ENCODE measurements at regions not wholly inside any gene's neighbourhood (a gene's known extent, or its start where the extent isn't known, plus 50 kb on each side); places are given as distances from the start of the nearest gene placed in this dataset.
"Not testable (repeated sequence)": the region's sequence is repeated elsewhere in the genome, so short reads cannot be mapped to it uniquely, and the experiment has no call there.

GRCh38 chrX:128685387-128685786 is 633.2 kb upstream of the ACTRT1 start:
- H3K27ac Mint-ChIP-seq: no peak overlapping the region
- no peak for DNase-seq
- no peaks in the 10 kb centered on the region for H3K9me3 Mint-ChIP-seq
- H3K36me3 Mint-ChIP-seq: no peaks in the 10 kb centered on the region
- ATAC-seq (replicated peaks): no peak
- H3K27me3 Mint-ChIP-seq: no peaks in the 10 kb centered on the region
- H3K4me3 Mint-ChIP-seq: no peak overlapping the region
- no peaks in the 10 kb centered on the region for H3K4me1 Mint-ChIP-seq

DNA sequence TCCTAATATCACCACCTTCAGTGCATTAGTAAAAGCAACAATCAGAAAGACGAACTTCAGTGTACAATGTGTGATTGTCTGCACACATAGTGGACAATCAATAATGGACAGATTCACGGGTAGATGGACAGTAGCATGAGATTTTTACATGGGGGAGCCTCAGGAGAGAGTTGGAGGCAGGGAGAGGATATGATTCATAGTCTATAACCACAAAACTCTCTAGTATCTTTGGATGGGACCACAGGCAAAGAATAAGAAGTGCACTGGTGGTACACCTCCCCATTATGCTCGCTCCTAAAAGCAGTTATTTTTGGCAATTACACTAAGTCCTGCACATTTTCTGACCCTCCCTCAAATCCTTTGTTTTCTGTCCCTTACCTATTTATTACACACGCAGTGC is 624.4 kb upstream of the ACTRT1 start:
- no peaks in the 10 kb centered on the region for H3K9me3 Mint-ChIP-seq
- DNase-seq (no peak), ATAC-seq (replicated peaks) (no peak)
- no peak overlapping the region for H3K4me3 Mint-ChIP-seq
- no peaks in the 10 kb centered on the region for H3K36me3 Mint-ChIP-seq
- no peak overlapping the region for H3K27ac Mint-ChIP-seq
- no peaks in the 10 kb centered on the region for H3K4me1 Mint-ChIP-seq
- no peaks in the 10 kb centered on the region for H3K27me3 Mint-ChIP-seq

GRCh38 chrX:128674326-128675086 is 622.3 kb upstream of the ACTRT1 start:
- not testable (repeated sequence) for H3K9me3 Mint-ChIP-seq; H3K4me1 Mint-ChIP-seq; H3K36me3 Mint-ChIP-seq; DNase-seq; H3K27me3 Mint-ChIP-seq; ATAC-seq (replicated peaks); H3K27ac Mint-ChIP-seq; H3K4me3 Mint-ChIP-seq

DNA sequence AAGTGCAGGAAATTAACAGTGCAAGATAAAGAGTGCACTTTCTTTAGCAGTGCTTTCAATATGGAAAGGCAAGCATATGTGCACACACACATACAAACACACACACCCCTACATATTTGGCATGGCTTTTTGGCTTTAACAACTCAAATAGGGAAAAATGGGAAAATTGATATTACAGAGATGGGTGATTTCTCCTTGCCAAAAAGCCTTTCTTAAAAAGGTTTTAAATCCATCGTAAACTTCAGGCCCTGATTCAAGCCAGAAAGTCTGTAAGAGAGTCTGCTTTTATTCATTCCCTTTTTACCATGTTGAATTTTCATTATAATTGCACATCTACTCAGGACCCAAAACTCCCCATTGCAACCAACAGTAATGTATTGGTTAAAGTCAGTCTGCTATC is 612.0 kb upstream of the ACTRT1 start:
- ATAC-seq (replicated peaks) (no peak), DNase-seq (no peak)
- Mint-ChIP-seq H3K27me3 (no peaks in the 10 kb centered on the region), H3K9me3 (peaks cover 0 to 4% of the 10 kb centered on the region in 2 donors), H3K4me1 (no peaks in the 10 kb centered on the region), H3K27ac (no peak overlapping the region), H3K4me3 (no peak overlapping the region), H3K36me3 (no peaks in the 10 kb centered on the region)

DNA sequence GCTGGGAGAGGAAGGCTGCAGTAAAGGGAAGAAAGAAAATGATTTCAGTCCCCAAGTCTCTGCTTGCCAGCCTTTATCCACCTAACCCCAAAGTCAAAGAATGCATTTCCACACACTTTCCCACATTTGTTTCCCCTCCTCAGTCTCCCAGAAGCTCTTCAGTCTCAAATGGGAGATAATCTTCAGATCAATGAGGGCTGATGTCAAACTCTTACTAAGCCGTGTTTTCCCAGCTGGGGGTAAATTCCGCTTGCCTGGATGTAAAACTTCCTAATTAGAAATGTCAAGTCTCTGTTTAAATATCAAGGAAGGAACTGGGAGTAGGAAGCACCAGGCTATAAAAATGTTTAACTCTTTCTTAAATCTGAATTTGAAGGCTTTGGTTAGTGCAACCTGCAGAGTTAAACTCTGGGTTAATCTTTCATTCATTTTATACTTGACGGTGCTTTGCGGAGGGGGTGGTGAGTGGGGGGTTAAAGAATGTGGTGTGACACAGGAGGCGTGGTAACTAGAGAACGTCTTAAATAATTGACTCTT is 601.4 kb upstream of the ACTRT1 start:
- Mint-ChIP-seq H3K4me1 (no peaks in the 10 kb centered on the region), H3K36me3 (no peaks in the 10 kb centered on the region), H3K9me3 (peaks cover 2 to 12% of the 10 kb centered on the region in 2 donors), H3K4me3 (no peak overlapping the region), H3K27me3 (no peaks in the 10 kb centered on the region), H3K27ac (no peak overlapping the region)
- ATAC-seq (replicated peaks): no peak
- no peak for DNase-seq

- no peak for DNase-seq
- Mint-ChIP-seq H3K4me1 (no peaks in the 10 kb centered on the region), H3K27ac (no peak overlapping the region), H3K27me3 (no peaks in the 10 kb centered on the region), H3K4me3 (no peak overlapping the region), H3K9me3 (no peaks in the 10 kb centered on the region), H3K36me3 (no peaks in the 10 kb centered on the region)
- ATAC-seq (replicated peaks): no peak
These were observed 598.1 kb upstream of the ACTRT1 start for GRCh38 chrX:128650326-128650725.

GRCh38 chrX:128634754-128635153 is 582.6 kb upstream of the ACTRT1 start:
- H3K27me3 Mint-ChIP-seq: no peaks in the 10 kb centered on the region
- ATAC-seq (replicated peaks) (no peak), DNase-seq (no peak)
- H3K36me3 Mint-ChIP-seq: no peaks in the 10 kb centered on the region
- H3K9me3 Mint-ChIP-seq: no peaks in the 10 kb centered on the region
- H3K4me1 Mint-ChIP-seq: no peaks in the 10 kb centered on the region
- H3K27ac Mint-ChIP-seq: no peak overlapping the region
- H3K4me3 Mint-ChIP-seq: no peak overlapping the region

- Mint-ChIP-seq H3K27me3 (no peaks in the 10 kb centered on the region), H3K4me1 (no peaks in the 10 kb centered on the region), H3K27ac (no peak overlapping the region), H3K9me3 (no peaks in the 10 kb centered on the region), H3K36me3 (no peaks in the 10 kb centered on the region), H3K4me3 (no peak overlapping the region)
- no peak for DNase-seq
- ATAC-seq (replicated peaks): no peak
These were observed 571.2 kb upstream of the ACTRT1 start for GRCh38 chrX:128623361-128623760.

GRCh38 chrX:128622296-128622695 is 570.1 kb upstream of the ACTRT1 start:
- Mint-ChIP-seq H3K36me3 (no peaks in the 10 kb centered on the region), H3K4me3 (no peak overlapping the region), H3K27ac (no peak overlapping the region), H3K27me3 (no peaks in the 10 kb centered on the region), H3K9me3 (no peaks in the 10 kb centered on the region), H3K4me1 (no peaks in the 10 kb centered on the region)
- no peak for DNase-seq
- no peak for ATAC-seq (replicated peaks)

DNA sequence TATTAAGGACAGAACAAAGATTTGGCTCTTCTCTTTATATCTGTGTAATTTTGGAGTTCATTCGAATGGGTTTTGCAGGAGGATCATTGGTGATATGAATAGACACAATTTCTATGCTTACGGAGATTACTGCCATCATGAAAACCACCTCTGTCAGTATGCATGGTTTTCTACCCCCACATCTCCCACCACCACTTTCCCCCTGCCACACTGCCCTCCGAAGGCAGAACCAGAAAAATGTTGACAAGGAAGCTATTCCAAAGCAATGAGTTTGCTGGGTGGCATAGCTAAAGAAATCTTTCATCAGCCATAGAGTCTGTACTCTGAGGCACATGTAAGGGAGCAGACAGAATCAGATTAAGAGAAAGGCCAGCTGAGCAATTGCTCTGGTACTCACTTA is 567.3 kb upstream of the ACTRT1 start:
- H3K27me3 Mint-ChIP-seq: no peaks in the 10 kb centered on the region
- H3K36me3 Mint-ChIP-seq: no peaks in the 10 kb centered on the region

GRCh38 chrX:128616933-128617332 is 564.7 kb upstream of the ACTRT1 start:
- ATAC-seq (replicated peaks) (no peak), DNase-seq (no peak)
- H3K4me1 Mint-ChIP-seq: no peaks in the 10 kb centered on the region
- no peaks in the 10 kb centered on the region for H3K27me3 Mint-ChIP-seq
- H3K4me3 Mint-ChIP-seq: no peak overlapping the region
- H3K9me3 Mint-ChIP-seq: no peaks in the 10 kb centered on the region
- H3K36me3 Mint-ChIP-seq: no peaks in the 10 kb centered on the region
- H3K27ac Mint-ChIP-seq: no peak overlapping the region

More for the DNA sequence above, 567.3 kb upstream of the ACTRT1 start:
- Mint-ChIP-seq H3K4me3 (no peak overlapping the region), H3K9me3 (no peaks in the 10 kb centered on the region), H3K4me1 (no peaks in the 10 kb centered on the region), H3K27ac (no peak overlapping the region)
- ATAC-seq (replicated peaks) (no peak), DNase-seq (no peak)

DNA sequence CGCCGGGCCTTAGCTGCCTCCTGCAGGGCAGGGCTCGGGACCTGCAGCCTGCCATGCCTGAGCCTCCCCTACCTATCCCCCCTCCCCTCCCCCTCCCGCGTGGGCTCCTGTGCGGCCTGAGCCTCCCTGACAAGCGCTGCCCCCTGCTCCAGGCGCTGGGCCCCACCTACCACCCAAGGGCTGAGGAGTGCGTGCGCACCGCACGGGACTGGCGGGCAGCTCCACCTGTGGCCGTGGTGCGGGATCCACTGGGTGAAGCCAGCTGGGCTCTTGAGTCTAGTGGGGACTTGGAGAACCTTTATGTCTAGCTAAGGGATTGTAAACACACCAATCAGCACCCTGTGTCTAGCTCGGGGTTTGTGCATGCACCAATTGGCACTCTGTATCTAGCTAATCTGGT is 554.6 kb upstream of the ACTRT1 start:
- H3K36me3 Mint-ChIP-seq; ATAC-seq (replicated peaks); H3K27me3 Mint-ChIP-seq; H3K4me3 Mint-ChIP-seq; DNase-seq; H3K9me3 Mint-ChIP-seq; H3K4me1 Mint-ChIP-seq; H3K27ac Mint-ChIP-seq: not testable (repeated sequence)

DNA sequence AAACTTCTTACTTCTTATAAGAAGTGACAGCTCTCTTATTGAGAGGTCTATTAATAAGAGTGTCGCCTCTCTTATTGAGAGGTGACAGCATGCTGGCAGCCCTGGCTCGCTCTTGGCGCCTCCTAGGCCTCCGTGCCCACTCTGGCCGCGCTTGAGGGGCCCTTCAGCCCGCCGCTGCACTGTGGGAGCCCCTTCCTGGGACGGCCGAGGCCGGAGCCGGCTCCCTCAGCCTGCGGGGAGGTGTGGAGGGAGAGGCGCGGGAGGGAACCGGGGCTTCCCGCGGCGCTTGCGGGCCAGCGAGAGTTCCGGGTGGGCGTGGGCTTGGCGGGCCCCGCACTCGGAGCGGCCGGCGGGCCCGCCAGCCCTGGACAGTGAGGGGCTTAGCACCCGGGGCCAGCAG is 554.2 kb upstream of the ACTRT1 start:
- not testable (repeated sequence) for H3K27me3 Mint-ChIP-seq; H3K27ac Mint-ChIP-seq; H3K4me3 Mint-ChIP-seq; H3K4me1 Mint-ChIP-seq; H3K36me3 Mint-ChIP-seq; ATAC-seq (replicated peaks); H3K9me3 Mint-ChIP-seq; DNase-seq

DNA sequence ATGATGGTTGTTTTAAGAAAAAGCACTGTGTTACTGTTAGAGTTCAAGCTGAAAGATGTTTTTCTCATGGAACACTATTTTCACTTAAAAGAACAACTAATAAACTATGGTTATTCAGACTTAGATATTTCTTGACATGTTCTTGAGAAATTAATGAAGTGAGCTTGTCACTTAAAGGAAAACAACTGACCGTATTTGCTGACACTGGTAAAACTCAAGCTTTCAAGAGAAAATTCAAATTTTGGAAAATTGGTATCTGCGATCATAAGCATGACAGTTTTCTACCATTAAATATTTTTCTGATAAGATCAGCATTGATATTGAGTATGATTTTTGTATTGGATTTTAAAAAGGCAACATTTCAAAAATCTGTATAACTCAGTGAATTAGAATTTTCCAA is 549.5 kb upstream of the ACTRT1 start:
- Mint-ChIP-seq H3K9me3 (no peaks in the 10 kb centered on the region), H3K4me3 (no peak overlapping the region), H3K4me1 (no peaks in the 10 kb centered on the region), H3K36me3 (no peaks in the 10 kb centered on the region), H3K27ac (no peak overlapping the region), H3K27me3 (no peaks in the 10 kb centered on the region)
- ATAC-seq (replicated peaks) (no peak), DNase-seq (no peak)

DNA sequence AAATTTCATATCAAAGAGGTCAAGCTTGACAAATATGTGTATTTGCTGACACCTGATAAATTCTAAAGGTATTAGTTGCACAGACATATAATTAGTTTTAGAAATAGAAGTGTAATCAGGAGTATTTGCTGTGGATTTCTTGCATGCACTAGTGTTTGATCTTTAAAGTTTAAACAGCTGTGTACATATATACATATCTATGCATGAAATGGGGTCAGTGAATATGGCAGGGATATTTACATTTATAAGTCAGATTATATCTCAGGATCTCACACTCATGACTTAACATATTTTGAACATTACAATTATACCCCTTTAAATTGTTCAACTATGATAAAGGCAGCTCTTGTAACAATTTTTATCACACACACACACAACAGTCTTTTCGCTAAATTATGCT is 547.4 kb upstream of the ACTRT1 start:
- Mint-ChIP-seq H3K27me3 (no peaks in the 10 kb centered on the region), H3K36me3 (no peaks in the 10 kb centered on the region), H3K4me3 (no peak overlapping the region), H3K9me3 (peaks cover 0 to 1% of the 10 kb centered on the region in 2 donors), H3K27ac (no peak overlapping the region), H3K4me1 (no peaks in the 10 kb centered on the region)
- DNase-seq (no peak), ATAC-seq (replicated peaks) (no peak)
